Lower lobe of right lung (tissue), 2 donors: ENCODE measurements at regions not wholly inside any gene's neighbourhood (a gene's known extent, or its start where the extent isn't known, plus 50 kb on each side); places are given as distances from the start of the nearest gene placed in this dataset.

Experiments used
- ATAC-seq, 2 donors: fragments of 200-7000 bp; cut with Tn5 transposase; one replicate each; pipeline ENCODE4 v1.9.1; 2020 to 2022; ENCODE audit warnings: mild to moderate bottlenecking in 2 of 2, moderate library complexity in 2 of 2
- DNase-seq: peaks from one replicate; pipeline ENCODE4 v3.0.0-alpha.2; 2020
- H3K27ac ChIP-seq: fragments of 200-600 bp; one replicate; pipeline ENCODE4 v1.8.0; 2022
- H3K27me3 ChIP-seq: fragments of 200-600 bp; one replicate; pipeline ENCODE4 v1.8.0; 2022; ENCODE audit warnings: low read depth
- H3K36me3 ChIP-seq: fragments of 200-600 bp; one replicate; pipeline ENCODE4 v1.8.0; 2022; ENCODE audit warnings: mild to moderate bottlenecking
- H3K4me1 ChIP-seq: fragments of 200-600 bp; one replicate; pipeline ENCODE4 v1.8.0; 2022
- H3K4me3 ChIP-seq: fragments of 200-600 bp; one replicate; pipeline ENCODE4 v1.8.0; 2022; ENCODE audit warnings: mild to moderate bottlenecking
- H3K9me3 ChIP-seq: fragments of 200-600 bp; one replicate; pipeline ENCODE4 v1.8.0; 2022
- intact Hi-C: fragments of 100-400 bp; cut with DNase I; formaldehyde crosslinking; loops from one replicate; pipeline ENCODE4 v1.11.0; 2022
- TF ChIP-seq, protein P1 (sequence below): fragments of 200-600 bp; IDR thresholded peaks from one replicate; pipeline ENCODE4 v1.8.0; 2022; ENCODE audit warnings: antibody characterized with exemption, mild to moderate bottlenecking
- donor health status: DM: no; HTN: yes; CAD: no; lungs with severe emphysema.

DNA sequence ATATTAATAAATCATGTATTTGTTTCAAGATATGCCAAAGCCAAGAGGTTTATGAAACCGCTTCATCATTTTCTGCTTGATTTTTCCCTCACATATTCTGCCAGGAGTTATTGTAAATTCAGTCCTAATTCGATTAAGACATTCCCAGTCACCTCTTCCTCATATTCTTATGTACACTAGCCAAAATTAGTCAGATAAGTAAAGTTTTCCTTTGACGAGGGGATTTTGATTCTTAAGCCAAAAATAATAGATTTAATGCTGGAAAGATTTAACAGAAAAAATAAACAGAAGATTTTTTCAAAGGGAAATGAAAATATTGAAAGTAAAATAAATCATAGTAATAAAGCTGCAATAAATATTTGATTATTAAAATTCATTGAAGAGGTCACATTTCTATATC lies 51.0 kb upstream of the VEGFC start:
- H3K4me3 ChIP-seq = no peak overlapping the region
- H3K27me3 ChIP-seq = no peaks in the 10 kb centered on the region
- intact Hi-C loops = no loop called here
- ATAC-seq = no peak
- H3K9me3 ChIP-seq = no peaks in the 10 kb centered on the region
- H3K36me3 ChIP-seq = no peaks in the 10 kb centered on the region
- H3K4me1 ChIP-seq = no peaks in the 10 kb centered on the region
- TF ChIP-seq, protein P1, sequence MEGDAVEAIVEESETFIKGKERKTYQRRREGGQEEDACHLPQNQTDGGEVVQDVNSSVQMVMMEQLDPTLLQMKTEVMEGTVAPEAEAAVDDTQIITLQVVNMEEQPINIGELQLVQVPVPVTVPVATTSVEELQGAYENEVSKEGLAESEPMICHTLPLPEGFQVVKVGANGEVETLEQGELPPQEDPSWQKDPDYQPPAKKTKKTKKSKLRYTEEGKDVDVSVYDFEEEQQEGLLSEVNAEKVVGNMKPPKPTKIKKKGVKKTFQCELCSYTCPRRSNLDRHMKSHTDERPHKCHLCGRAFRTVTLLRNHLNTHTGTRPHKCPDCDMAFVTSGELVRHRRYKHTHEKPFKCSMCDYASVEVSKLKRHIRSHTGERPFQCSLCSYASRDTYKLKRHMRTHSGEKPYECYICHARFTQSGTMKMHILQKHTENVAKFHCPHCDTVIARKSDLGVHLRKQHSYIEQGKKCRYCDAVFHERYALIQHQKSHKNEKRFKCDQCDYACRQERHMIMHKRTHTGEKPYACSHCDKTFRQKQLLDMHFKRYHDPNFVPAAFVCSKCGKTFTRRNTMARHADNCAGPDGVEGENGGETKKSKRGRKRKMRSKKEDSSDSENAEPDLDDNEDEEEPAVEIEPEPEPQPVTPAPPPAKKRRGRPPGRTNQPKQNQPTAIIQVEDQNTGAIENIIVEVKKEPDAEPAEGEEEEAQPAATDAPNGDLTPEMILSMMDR = no peak
- DNase-seq = no peak
- no peak overlapping the region for H3K27ac ChIP-seq

- Histone ChIP-seq H3K27me3 (no peaks in the 10 kb centered on the region), H3K36me3 (no peaks in the 10 kb centered on the region), H3K4me1 (no peaks in the 10 kb centered on the region), H3K27ac (no peak overlapping the region), H3K4me3 (no peak overlapping the region), H3K9me3 (no peaks in the 10 kb centered on the region)
- intact Hi-C loops = no loop called here
- no peak for DNase-seq
- TF ChIP-seq, protein P1 = no peak
- no peak for ATAC-seq
These were observed 51.7 kb upstream of the VEGFC start for GRCh38 chr4:176844448-176844847.

DNA sequence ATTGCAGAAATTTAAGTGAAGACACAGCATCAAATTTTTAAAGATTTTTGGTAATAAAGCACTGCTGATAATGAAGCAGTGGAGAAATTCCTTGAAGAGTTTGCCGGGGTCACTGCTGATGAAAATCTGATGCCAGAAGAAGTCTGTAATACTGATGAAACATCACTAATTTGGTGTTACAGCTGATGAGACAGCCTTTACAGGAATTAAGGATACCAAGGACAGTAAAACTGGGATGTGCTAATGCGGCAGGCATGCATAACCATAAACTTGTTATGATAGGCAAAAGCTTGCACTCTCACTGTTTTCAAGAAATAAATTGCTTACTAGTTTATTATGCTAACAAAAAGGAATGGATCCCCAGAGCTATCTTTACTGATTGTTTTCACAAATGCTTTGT lies 52.9 kb upstream of the VEGFC start:
- no peaks in the 10 kb centered on the region for H3K27me3 ChIP-seq
- DNase-seq (no peak), ATAC-seq (no peak)
- no peak overlapping the region for H3K4me3 ChIP-seq
- intact Hi-C loops = no loop called here
- H3K4me1 ChIP-seq = no peaks in the 10 kb centered on the region
- TF ChIP-seq, protein P1 = no peak
- H3K27ac ChIP-seq = no peak overlapping the region
- H3K9me3 ChIP-seq = no peaks in the 10 kb centered on the region
- H3K36me3 ChIP-seq = no peaks in the 10 kb centered on the region

- H3K27me3 ChIP-seq = no peaks in the 10 kb centered on the region
- no peak for ATAC-seq
- TF ChIP-seq, protein P1 = no peak
These were observed 56.4 kb upstream of the VEGFC start for GRCh38 chr4:176849076-176849475.

GRCh38 chr4:176850436-176850835 lies 57.7 kb upstream of the VEGFC start:
- no peak for ATAC-seq
- no peak overlapping the region for H3K4me3 ChIP-seq
- no peaks in the 10 kb centered on the region for H3K4me1 ChIP-seq
- H3K9me3 ChIP-seq = no peaks in the 10 kb centered on the region
- no peak overlapping the region for H3K27ac ChIP-seq
- DNase-seq = no peak
- H3K36me3 ChIP-seq = no peaks in the 10 kb centered on the region
- no peaks in the 10 kb centered on the region for H3K27me3 ChIP-seq
- intact Hi-C loops = no loop called here
- TF ChIP-seq, protein P1 = no peak

More at GRCh38 chr4:176849076-176849475, 56.4 kb upstream of the VEGFC start:
- Histone ChIP-seq H3K27ac (no peak overlapping the region), H3K9me3 (no peaks in the 10 kb centered on the region), H3K4me3 (no peak overlapping the region), H3K36me3 (no peaks in the 10 kb centered on the region), H3K4me1 (no peaks in the 10 kb centered on the region)
- no peak for DNase-seq
- intact Hi-C loops = no loop called here

DNA sequence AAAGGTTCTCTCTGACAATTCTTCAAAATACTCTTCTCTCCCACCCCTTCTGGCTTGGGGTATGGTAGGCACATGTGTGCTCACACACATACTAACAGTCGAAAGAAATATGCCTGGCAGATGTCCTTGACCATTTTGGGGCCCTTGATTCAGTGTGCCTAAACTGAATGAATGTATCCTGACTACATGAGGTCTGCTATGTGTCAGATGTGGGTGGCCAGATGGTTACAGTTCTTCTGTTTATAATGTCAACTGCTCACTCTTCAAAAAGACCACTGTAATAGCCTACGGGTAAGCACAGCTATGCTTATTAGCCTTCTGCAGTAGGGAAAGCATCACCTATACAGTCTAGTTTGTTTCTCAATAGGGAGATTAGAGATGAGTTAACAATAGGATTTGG lies 63.7 kb upstream of the VEGFC start:
- Histone ChIP-seq H3K27ac (no peak overlapping the region), H3K36me3 (no peaks in the 10 kb centered on the region), H3K9me3 (no peaks in the 10 kb centered on the region), H3K27me3 (no peaks in the 10 kb centered on the region), H3K4me1 (no peaks in the 10 kb centered on the region), H3K4me3 (no peak overlapping the region)
- intact Hi-C loops = no loop called here
- TF ChIP-seq, protein P1 = no peak
- DNase-seq = no peak
- ATAC-seq = no peak
